ENCODE measurements at regions not wholly inside any gene's neighbourhood (a gene's known extent, or its start where the extent isn't known, plus 50 kb on each side); places are given as distances from the start of the nearest gene placed in this dataset.
"Not testable (repeated sequence)": the region's sequence is repeated elsewhere in the genome, so short reads cannot be mapped to it uniquely, and the experiment has no call there.

GRCh38 chr14:89473989-89474388, 57.0 kb upstream of the FOXN3 start:
- no peak for TF ChIP-seq ZFX (IDR thresholded peaks at IDR 0.05)
- TF ChIP-seq, protein P1, sequence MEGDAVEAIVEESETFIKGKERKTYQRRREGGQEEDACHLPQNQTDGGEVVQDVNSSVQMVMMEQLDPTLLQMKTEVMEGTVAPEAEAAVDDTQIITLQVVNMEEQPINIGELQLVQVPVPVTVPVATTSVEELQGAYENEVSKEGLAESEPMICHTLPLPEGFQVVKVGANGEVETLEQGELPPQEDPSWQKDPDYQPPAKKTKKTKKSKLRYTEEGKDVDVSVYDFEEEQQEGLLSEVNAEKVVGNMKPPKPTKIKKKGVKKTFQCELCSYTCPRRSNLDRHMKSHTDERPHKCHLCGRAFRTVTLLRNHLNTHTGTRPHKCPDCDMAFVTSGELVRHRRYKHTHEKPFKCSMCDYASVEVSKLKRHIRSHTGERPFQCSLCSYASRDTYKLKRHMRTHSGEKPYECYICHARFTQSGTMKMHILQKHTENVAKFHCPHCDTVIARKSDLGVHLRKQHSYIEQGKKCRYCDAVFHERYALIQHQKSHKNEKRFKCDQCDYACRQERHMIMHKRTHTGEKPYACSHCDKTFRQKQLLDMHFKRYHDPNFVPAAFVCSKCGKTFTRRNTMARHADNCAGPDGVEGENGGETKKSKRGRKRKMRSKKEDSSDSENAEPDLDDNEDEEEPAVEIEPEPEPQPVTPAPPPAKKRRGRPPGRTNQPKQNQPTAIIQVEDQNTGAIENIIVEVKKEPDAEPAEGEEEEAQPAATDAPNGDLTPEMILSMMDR (conservative IDR thresholded peaks at IDR 0.05): no peak
- H3K27ac ChIP-seq: no peak overlapping the region

DNA sequence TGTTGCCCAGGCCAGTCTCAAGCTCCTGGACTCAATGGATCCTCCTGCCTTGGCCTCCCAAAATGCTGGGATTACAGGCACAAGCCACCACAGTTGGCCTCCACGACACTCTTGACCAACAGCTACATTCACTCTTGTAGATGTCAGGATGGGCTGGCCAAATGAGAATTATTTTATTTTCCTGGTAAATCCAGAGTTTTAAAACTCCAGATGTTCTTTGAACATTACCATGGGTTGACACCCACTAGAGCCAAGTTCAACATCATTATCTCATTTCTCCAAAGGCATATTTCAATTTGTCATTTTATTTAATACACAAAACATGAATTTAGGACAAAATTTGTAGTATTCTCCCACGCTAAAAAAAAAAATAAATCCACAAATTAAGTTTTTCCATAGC, 56.5 kb upstream of the FOXN3 start:
- no peak overlapping the region for H3K27ac ChIP-seq
- TF ChIP-seq, protein P1 (conservative IDR thresholded peaks at IDR 0.05): no peak
- TF ChIP-seq ZFX (IDR thresholded peaks at IDR 0.05): no peak

GRCh38 chr14:89470401-89470800, 53.4 kb upstream of the FOXN3 start:
- no peak overlapping the region for H3K27ac ChIP-seq
- TF ChIP-seq, protein P1 (conservative IDR thresholded peaks at IDR 0.05): no peak
- TF ChIP-seq ZFX (IDR thresholded peaks at IDR 0.05): no peak

- TF ChIP-seq ZFX (IDR thresholded peaks at IDR 0.05): no peak
- TF ChIP-seq, protein P1 (conservative IDR thresholded peaks at IDR 0.05): no peak
- H3K27ac ChIP-seq: no peak overlapping the region
These were observed 52.5 kb upstream of the FOXN3 start for GRCh38 chr14:89469210-89470198.

DNA sequence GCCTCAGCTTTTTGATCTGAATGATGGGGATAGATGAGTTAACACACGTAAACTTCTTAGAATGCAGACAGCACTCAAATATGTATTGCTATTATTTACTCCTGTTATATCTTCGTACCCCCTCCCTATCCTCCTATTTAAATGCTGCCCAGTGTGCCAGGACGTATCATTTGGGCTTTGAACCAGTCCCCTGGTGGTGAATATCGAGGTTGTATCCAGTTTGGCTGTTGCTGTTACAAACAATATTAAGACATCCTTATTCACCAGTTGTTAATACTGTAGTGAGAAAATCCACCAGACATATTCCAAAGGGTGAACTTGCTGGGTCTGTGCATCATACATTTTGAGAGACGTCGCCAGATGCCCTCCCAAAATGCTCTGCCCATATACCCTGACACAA, 51.5 kb upstream of the FOXN3 start:
- H3K27ac ChIP-seq: no peak overlapping the region

DNA sequence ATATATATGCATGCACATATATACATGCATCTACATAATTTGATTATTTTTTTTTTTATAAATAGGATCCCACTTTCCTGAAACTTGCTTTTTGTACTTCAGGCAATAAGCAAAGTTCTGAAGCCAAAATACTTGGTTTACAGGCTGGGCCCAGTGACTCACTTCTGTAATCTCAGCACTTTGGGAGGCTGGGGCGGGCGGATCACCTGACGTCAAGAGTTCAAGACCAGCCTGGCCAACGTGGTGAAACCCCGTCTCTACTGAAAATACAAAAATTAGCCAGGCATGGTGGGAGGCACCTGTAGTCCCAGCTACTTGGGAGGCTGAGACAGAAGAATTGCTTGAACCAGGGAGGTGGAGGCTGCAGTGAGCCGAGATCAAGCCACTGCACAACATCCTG, 51.0 kb upstream of the FOXN3 start:
- not testable (repeated sequence) for H3K27ac ChIP-seq

More for the DNA sequence above, 51.5 kb upstream of the FOXN3 start:
- TF ChIP-seq, protein P1 (conservative IDR thresholded peaks at IDR 0.05): no peak; the same call in 1 of the 2 replicates
- TF ChIP-seq ZFX (IDR thresholded peaks at IDR 0.05): no peak

- H3K27ac ChIP-seq: no peak overlapping the region
- TF ChIP-seq ZFX (IDR thresholded peaks at IDR 0.05): no peak
- TF ChIP-seq, protein P1 (conservative IDR thresholded peaks at IDR 0.05): no peak
These were observed 49.9 kb upstream of the FOXN3 start for GRCh38 chr14:89466944-89467343.
